SH-SY5Y (cell line): ENCODE measurements at regions not wholly inside any gene's neighbourhood (a gene's known extent, or its start where the extent isn't known, plus 50 kb on each side); places are given as distances from the start of the nearest gene placed in this dataset.

Source experiments
- GATA2 ChIP-seq: IDR thresholded peaks from 2 replicates; pipeline ENCODE4 v1.6.1; 2011; ENCODE audit warnings: mild to moderate bottlenecking, low read depth, low read length
- GATA3 ChIP-seq: IDR thresholded peaks from 2 replicates; pipeline ENCODE4 v1.6.1; 2011; ENCODE audit warnings: low read depth, mild to moderate bottlenecking, low read length, moderate library complexity

DNA sequence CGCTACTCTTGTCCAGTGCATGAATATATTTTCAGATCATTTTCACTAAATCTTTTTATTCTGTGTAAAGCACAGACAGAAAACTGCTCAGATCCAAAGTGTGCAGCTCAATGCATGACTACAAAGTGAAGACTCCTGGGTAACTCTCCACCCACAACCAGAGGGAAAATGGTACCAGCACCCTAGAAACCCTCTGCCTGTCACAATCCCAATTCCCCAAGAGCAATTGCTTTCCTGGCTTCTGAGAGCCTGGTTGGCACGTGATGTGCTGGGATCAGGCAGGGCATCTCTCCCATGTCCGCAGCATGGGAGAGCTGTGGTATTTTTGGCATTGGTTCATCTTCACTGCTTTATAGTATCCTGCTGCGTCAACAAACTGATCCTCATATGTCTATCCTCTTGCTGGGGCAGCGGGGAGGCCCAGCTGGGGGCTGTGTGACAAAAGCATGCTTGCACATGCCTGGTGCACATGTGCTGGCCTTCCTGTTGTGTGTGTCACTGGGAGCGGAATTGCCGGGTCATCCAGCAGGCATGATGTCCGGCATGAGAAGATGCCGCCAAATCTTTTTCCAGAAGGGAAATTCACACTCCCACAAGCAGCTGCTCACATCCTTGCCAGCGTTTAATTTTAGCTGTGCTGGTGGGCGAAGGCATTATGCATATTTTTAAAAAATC, 278.9 kb upstream of the FOXF1 start:
- TF ChIP-seq GATA3 (no peak), GATA2 (no peak)

- TF ChIP-seq GATA2 (no peak), GATA3 (no peak)
Observed at GRCh38 chr16:86231996-86232350, 278.4 kb upstream of the FOXF1 start.

DNA sequence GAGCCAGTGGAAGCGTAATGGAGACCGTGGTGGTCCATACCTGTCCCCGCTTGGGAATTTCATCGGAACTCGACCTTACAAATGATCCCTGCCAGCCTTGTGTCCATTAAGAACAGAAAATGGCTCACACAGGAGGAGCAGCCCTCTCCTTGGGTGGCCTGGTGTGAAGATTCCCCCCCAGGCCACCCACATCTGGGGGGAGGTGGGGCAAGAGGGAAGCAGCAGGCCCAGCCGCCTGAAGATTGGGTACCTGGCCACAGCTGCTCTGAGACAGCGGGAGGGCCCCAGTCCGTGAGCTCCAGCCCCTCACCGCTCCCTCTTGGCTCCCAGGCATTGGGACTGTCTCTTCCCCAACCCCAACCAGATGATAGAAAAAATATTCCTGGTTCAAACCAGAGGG, 277.8 kb upstream of the FOXF1 start:
- TF ChIP-seq GATA2 (no peak), GATA3 (no peak)

DNA sequence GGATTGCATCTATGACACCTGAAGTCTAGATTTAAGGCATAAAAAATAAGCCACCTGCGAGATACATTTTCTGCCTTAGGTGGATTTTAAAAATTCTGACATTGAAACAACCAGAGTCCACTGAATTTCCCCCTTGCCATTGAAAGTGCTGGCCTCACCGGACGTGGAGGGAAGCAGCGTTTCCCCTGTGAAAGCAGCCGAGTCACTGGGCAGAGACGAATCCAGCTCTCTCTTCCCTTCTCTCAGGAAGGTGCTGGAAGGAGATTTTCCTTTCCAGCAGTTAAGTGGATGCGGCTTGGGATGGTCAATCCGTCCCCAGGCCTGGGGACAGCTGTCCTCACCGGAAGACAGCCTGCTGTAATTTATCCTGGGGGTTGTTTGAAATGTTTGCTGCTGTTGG, 270.9 kb upstream of the FOXF1 start:
- TF ChIP-seq GATA2 (no peak), GATA3 (no peak)

GRCh38 chr16:86240716-86241363, 269.5 kb upstream of the FOXF1 start:
- TF ChIP-seq GATA2 (no peak), GATA3 (no peak)

DNA sequence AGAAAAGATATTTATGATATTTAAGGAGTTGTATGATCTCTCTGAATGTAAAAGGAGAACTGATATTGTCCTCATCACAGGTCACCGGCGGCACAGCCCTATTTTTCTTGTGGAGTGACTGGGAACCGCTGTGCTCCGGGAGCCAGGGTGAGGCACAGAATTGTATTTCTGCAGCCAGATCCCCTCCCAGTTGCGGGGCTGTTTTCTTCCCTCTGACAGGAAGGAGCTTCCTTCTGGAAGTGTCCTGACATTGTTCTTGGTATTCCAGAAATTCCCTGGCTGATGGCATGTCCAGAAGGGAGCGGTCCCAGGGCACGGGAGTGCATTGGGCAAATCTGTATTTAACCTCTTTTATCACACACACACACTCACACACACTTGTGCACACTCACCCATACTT, 268.6 kb upstream of the FOXF1 start:
- TF ChIP-seq GATA2 (no peak), GATA3 (no peak)

DNA sequence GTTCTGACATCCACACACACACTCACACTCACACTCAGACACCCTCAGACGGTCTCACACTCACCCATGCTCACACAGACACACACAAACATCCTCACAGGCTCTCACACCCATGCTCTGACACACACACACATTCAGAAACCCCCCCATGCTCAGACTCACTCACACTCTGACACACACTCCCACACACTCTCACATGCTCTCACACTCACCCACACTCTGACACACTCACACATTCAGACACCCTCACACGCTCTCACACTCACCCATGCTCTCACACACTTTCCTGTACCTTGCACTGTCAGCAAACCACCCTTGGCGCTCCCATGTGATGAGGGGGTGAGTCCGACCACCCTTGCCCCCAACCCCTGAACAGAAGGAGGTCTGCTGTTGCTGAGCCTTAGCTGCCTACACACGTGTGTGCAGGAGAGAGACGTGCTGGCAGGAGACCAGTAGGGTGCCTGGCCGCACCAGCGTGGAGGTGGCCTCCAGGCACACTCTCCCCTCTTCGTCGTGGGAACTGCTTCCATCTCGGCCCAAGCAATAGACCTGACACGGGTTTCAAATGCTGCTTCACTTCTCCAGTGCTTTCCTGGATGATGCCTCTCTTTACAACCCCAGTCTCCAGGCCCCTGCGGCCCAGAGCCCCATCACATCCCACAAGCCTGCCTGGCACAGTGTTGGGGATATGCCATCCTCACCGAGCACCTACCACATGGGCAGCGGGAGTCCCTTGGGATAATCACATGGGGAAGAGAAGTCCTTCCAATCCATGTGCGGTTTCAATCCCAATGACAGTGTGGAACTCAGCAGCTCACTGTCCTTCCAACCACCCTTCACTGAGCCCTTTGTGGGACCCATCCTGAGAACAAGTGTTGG, 267.8 kb upstream of the FOXF1 start:
- TF ChIP-seq GATA2 (no peak), GATA3 (no peak)

GRCh38 chr16:86243123-86243473, 267.2 kb upstream of the FOXF1 start:
- TF ChIP-seq GATA2 = no peak

- TF ChIP-seq GATA3 = no peak
- no peak for TF ChIP-seq GATA2
Observed at GRCh38 chr16:86243571-86244154, 266.7 kb upstream of the FOXF1 start.

DNA sequence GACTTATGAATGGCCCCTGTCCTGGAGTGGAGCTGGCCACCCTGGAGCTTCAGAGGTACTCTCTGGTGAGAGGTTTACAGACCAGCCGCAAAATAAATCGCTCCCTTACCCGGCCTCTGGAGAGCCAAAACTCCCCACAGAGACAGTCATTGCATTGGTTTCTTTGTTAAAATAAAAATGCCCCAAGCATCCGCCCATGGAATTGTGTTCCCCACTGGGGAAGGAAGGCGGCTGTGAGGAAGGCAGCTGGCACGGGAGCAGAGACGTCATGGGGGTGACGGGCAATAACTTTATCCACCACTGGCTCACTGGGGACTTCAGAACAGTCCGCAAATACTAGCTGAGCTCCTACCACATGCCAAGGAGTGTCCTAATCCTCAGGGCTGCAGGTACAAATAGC, 266.2 kb upstream of the FOXF1 start:
- no peak for TF ChIP-seq GATA2
- TF ChIP-seq GATA3 = no peak

DNA sequence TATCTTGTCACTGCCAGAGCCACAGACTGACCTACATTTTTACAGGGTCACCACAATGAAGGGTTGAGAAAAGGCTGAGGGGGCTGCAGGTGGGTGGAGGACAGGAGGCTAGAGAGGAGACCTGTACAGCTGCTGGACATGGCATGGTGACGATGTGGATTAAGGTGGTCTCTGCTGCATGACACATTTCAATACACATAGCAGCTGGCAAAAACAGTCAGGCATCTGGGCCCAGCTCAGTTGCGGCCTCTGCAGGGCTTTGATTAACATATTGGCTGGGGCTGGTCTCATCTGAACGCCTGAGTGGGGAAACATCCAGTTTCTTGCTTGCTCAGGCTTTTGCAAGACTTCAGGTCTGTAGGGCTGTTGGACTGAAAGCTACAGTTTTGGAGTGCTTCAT, 265.4 kb upstream of the FOXF1 start:
- TF ChIP-seq GATA2 = no peak
- TF ChIP-seq GATA3 = no peak

- TF ChIP-seq GATA2 (no peak), GATA3 (no peak)
Observed at GRCh38 chr16:86245351-86245750, 265.0 kb upstream of the FOXF1 start.

- TF ChIP-seq GATA2 = no peak
- no peak for TF ChIP-seq GATA3
Observed at GRCh38 chr16:86245895-86246294, 264.4 kb upstream of the FOXF1 start.

- TF ChIP-seq GATA2 = no peak
- TF ChIP-seq GATA3 = no peak
Observed at GRCh38 chr16:86248310-86248905, 261.9 kb upstream of the FOXF1 start.
